Activated naive CD4-positive, alpha-beta T cell treated with anti-CD3 and anti-CD28 coated beads, Interleukin-2, amount 50 U/mL, for 72 hours (primary cell): ENCODE measurements at regions not wholly inside any gene's neighbourhood (a gene's known extent, or its start where the extent isn't known, plus 50 kb on each side); places are given as distances from the start of the nearest gene placed in this dataset.
A peak's percentile ranks its signal among the peaks of the same experiment; 100 is the strongest.
"Not testable (repeated sequence)": the region's sequence is repeated elsewhere in the genome, so short reads cannot be mapped to it uniquely, and the experiment has no call there.

Experiments used
- ATAC-seq, 2 donors: fragments of 150-1000 bp; cut with Tn5 transposase; 2 replicates each; pipeline ENCODE4 v1.10.0; 2021; ENCODE audit warnings: mild to moderate bottlenecking in 2 of 2, moderate library complexity in 2 of 2
- DNase-seq, 2 donors: peaks; one replicate each; pipeline ENCODE4 v3.0.0; 2021 to 2022; ENCODE audit warnings: low spot score in 2 of 2
- H3K27ac Mint-ChIP-seq, 2 donors: one replicate each; pipeline ENCODE4 v1.8.0; 2022; ENCODE audit warnings: mild to moderate bottlenecking in 2 of 2, mixed read lengths in 2 of 2
- H3K36me3 Mint-ChIP-seq, 2 donors: one replicate each; pipeline ENCODE4 v1.8.0; 2022; ENCODE audit warnings: mixed read lengths in 2 of 2
- H3K9me3 Mint-ChIP-seq, 2 donors: one replicate each; pipeline ENCODE4 v1.8.0; 2022; ENCODE audit warnings: mixed read lengths in 2 of 2

- H3K9me3 Mint-ChIP-seq: peaks cover 5 to 9% of the 10 kb centered on the region in 2 donors
Measured at GRCh38 chr1:94362466-94363058, 55.6 kb upstream of the ABCD3 start.

GRCh38 chr1:94358630-94359599 lies 59.3 kb upstream of the ABCD3 start:
- H3K9me3 Mint-ChIP-seq: peaks cover 4 to 5% of the 10 kb centered on the region in 2 donors

More at GRCh38 chr1:94362466-94363058, 55.6 kb upstream of the ABCD3 start:
- no peak overlapping the region for H3K27ac Mint-ChIP-seq
- ATAC-seq (no peak), DNase-seq (no peak)
- peaks cover 0 to 12% of the 10 kb centered on the region in 2 donors for H3K36me3 Mint-ChIP-seq

GRCh38 chr1:94357661-94358060 lies 60.5 kb upstream of the ABCD3 start:
- DNase-seq: no peak
- no peak overlapping the region for H3K27ac Mint-ChIP-seq
- no peaks in the 10 kb centered on the region for H3K36me3 Mint-ChIP-seq
- ATAC-seq: no peak
- H3K9me3 Mint-ChIP-seq: peaks cover 4 to 5% of the 10 kb centered on the region in 2 donors

More at GRCh38 chr1:94358630-94359599, 59.3 kb upstream of the ABCD3 start:
- no peak overlapping the region for H3K27ac Mint-ChIP-seq
- ATAC-seq (no peak), DNase-seq (no peak)
- H3K36me3 Mint-ChIP-seq: no peaks in the 10 kb centered on the region

DNA sequence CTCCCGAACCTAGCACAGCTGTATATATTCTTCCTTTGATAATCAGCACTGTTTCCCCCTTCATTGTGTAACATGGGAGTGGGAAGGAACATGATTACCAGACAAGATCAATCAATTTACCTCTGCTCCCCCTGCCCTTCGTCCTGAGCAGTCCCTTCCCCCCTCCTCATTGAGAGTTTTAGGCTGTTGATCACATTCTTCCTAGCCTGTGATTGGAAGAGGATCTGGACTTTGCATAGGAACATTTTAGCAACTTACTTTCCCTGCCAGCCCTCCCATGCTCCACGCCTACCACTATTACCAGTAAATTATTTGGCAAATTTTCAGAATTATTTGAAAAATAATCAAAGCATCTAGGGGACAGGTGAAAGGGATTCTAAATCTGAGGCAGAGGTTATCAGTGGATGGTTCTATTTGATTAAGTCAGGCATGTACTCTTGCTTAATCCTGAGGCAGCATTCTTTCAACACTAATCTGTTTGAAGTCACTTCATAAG lies 62.7 kb upstream of the ABCD3 start:
- Mint-ChIP-seq H3K36me3 (no peaks in the 10 kb centered on the region), H3K27ac (peak overlapping the region in 1 of 2 donors; percentile 39), H3K9me3 (peaks cover 3 to 4% of the 10 kb centered on the region in 2 donors)
- DNase-seq (no peak), ATAC-seq (no peak)

DNA sequence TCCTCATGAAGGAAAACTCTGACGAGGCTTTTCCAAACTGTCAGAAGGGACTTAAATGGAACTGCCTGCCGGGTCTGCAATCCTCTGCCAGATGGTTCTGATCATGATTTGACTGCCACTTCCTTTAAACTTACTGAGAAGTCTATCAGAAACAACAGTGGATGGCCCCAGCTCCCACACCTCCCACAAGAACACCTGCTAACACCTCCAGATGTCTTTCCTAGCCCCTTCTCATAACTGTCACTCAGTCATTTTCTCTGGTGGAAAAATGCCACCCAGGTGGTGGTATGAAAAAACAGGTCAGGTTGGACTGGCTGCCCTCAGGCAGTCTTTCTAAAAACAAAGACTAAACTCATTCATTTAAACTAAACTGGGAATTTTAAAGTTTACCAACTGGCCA lies 66.7 kb upstream of the ABCD3 start:
- no peaks in the 10 kb centered on the region for H3K9me3 Mint-ChIP-seq
- DNase-seq: no peak
- no peak for ATAC-seq
- H3K36me3 Mint-ChIP-seq: no peaks in the 10 kb centered on the region
- H3K27ac Mint-ChIP-seq: no peak overlapping the region

- no peak for DNase-seq
- Mint-ChIP-seq H3K36me3 (no peaks in the 10 kb centered on the region), H3K27ac (no peak overlapping the region), H3K9me3 (no peaks in the 10 kb centered on the region)
- ATAC-seq: peak in 1 of 2 donors; percentile 70
Measured at GRCh38 chr1:94350350-94350924, 67.8 kb upstream of the ABCD3 start.

- H3K36me3 Mint-ChIP-seq: no peaks in the 10 kb centered on the region
- H3K9me3 Mint-ChIP-seq: no peaks in the 10 kb centered on the region
- no peak overlapping the region for H3K27ac Mint-ChIP-seq
- ATAC-seq (no peak), DNase-seq (no peak)
Measured at GRCh38 chr1:94349853-94350252, 68.3 kb upstream of the ABCD3 start.

GRCh38 chr1:94348386-94348785 lies 69.8 kb upstream of the ABCD3 start:
- DNase-seq, ATAC-seq, H3K9me3 Mint-ChIP-seq, H3K36me3 Mint-ChIP-seq, H3K27ac Mint-ChIP-seq: not testable (repeated sequence)

DNA sequence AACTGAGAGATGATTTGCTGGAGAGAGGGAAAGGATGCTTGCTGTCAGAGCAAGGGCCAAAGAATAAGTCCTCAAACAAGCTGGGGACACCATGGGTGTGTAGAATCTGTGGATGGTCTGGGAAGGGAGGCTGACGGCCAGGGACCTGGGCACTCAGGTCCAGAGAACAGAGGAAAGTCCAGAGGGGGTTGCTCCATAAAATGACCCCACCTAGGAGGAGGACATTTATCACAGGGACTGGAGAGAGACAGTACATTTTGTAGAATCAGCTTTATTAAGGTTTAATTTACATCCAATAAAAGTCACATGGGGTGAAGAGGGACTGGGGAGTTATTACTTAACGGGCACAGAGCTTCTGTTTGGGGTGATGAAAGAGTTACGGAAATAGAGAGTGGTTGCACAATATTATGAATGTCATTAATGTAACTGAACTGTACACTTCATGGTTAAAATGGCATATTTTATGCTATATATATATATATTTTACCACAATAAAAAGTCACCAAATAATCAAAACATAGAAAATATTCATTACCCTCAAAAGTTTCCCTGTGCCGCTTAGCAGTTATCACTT lies 73.0 kb upstream of the ABCD3 start:
- Mint-ChIP-seq H3K36me3 (no peaks in the 10 kb centered on the region), H3K27ac (no peak overlapping the region), H3K9me3 (no peaks in the 10 kb centered on the region)
- no peak for DNase-seq
- ATAC-seq: no peak

GRCh38 chr1:94342416-94342815 lies 75.8 kb upstream of the ABCD3 start:
- H3K36me3 Mint-ChIP-seq: no peaks in the 10 kb centered on the region
- H3K27ac Mint-ChIP-seq: no peak overlapping the region

DNA sequence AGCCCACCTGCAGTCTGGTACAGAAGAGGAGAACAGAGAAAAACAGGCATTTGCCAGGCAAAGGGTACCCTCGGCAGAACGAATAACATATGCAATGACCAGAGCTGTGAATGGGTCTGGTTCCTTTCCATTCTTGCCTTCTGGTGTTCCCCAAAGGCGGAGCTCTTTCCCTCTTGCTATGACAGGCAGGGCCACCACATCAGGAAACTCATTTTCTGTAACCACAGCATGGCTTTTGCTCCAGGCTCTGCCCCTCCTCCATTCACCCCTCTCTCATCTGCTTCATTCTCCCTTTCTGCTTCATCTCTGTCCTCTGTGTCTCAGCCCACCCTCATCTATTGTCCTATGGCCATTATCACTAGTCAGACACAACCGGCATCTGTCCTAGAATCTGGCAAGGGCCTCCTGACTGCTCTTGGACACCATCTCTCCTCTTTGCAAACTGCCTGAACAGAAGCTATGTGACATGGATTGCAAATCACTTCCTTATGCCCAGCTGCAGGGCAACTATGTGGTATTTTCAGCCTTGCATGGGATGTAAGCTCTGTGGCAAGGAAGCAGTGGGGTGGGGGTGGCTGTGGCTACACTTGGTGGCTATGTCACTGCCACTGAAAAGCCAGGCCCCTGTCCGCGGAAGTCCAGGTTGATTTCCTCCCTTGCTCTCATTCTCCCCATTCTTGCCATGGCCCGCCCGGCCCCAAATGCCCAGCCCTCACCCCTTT lies 78.8 kb upstream of the ABCD3 start:
- H3K36me3 Mint-ChIP-seq: no peaks in the 10 kb centered on the region
- no peaks in the 10 kb centered on the region for H3K9me3 Mint-ChIP-seq
- no peak for DNase-seq
- ATAC-seq: no peak
- H3K27ac Mint-ChIP-seq: no peak overlapping the region

More at GRCh38 chr1:94342416-94342815, 75.8 kb upstream of the ABCD3 start:
- DNase-seq (no peak), ATAC-seq (no peak)
- no peaks in the 10 kb centered on the region for H3K9me3 Mint-ChIP-seq

- no peak for ATAC-seq
- no peak for DNase-seq
- no peaks in the 10 kb centered on the region for H3K36me3 Mint-ChIP-seq
- no peaks in the 10 kb centered on the region for H3K9me3 Mint-ChIP-seq
- H3K27ac Mint-ChIP-seq: no peak overlapping the region
Measured at GRCh38 chr1:94336991-94337390, 81.2 kb upstream of the ABCD3 start.

GRCh38 chr1:94335950-94336349 lies 82.2 kb upstream of the ABCD3 start:
- Mint-ChIP-seq H3K27ac (no peak overlapping the region), H3K36me3 (no peaks in the 10 kb centered on the region)
- no peak for ATAC-seq

DNA sequence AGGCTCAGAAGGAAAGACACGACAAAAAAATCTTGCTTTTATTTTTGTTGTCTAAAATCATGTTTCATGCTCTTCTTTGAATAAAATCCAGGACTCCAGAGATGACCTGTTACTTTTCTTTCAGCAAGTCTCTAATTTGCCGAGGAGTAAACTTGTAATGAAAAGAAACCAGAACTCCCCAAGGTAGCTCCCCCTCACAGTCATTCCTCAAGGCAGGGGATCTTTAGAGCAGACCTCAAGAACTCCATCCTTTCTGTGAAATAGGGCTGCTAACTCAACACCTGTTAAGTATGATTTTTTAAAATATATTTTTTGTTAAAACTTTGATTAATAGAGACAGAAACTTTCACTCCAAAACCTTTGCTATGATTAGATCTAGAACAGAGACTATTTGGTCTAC lies 82.7 kb upstream of the ABCD3 start:
- Mint-ChIP-seq H3K27ac (no peak overlapping the region), H3K36me3 (no peaks in the 10 kb centered on the region), H3K9me3 (no peaks in the 10 kb centered on the region)
- DNase-seq (no peak), ATAC-seq (no peak)

More at GRCh38 chr1:94335950-94336349, 82.2 kb upstream of the ABCD3 start:
- no peaks in the 10 kb centered on the region for H3K9me3 Mint-ChIP-seq
- peak in 1 of 2 donors; percentile 31 for DNase-seq

DNA sequence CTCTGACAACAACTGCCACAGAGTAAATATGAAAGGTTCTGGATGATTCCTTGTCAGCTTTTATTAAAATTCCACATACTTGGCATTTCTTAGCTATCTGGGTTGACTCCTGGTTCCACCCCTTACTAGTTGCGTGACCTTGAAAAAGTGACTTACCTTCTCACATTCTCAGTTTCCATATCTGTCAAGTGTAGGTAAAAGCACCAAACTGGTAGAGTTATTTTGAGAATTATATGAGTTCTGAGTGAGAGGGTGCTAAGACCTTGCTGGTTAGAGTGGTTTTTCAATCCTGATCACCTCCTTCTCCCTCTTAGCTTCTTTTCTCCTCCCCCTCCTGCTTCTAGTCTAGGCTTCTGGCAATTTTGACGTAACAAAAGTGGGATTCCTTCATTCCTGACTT lies 83.4 kb upstream of the ABCD3 start:
- H3K27ac Mint-ChIP-seq: no peak overlapping the region
- ATAC-seq (no peak), DNase-seq (no peak)
- no peaks in the 10 kb centered on the region for H3K36me3 Mint-ChIP-seq
- no peaks in the 10 kb centered on the region for H3K9me3 Mint-ChIP-seq

DNA sequence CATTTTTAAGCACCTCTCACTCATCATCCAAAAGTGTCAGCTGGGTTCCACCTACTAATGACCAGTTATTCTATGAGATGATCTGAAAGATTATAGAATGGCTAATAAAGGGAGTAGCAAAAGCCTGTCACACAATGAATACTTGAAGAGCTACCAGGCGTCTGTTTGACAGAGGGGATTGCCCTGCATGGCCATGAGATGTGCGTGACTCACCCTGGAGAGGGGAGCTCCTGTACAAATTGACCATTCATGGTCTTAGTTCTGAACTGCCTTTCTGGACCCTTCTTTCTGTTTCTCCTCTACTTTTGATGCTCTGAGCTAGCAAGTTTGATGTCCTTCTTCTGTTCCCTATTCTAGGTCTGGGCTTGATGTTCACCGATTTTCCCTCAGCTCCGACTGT lies 85.2 kb upstream of the ABCD3 start:
- ATAC-seq (no peak), DNase-seq (no peak)
- Mint-ChIP-seq H3K9me3 (no peaks in the 10 kb centered on the region), H3K36me3 (no peaks in the 10 kb centered on the region), H3K27ac (no peak overlapping the region)
